DMS153 treated with DMSO at 0.1 percent for 48 hours (cell line): ENCODE measurements at regions not wholly inside any gene's neighbourhood (a gene's known extent, or its start where the extent isn't known, plus 50 kb on each side); places are given as distances from the start of the nearest gene placed in this dataset.
A peak's percentile ranks its signal among the peaks of the same experiment; 100 is the strongest.
"Not testable (repeated sequence)": the region's sequence is repeated elsewhere in the genome, so short reads cannot be mapped to it uniquely, and the experiment has no call there.

Experiments used
- DNase-seq: peaks from one replicate; lab custom pipeline; 2025; ENCODE audit not compliant: unreplicated experiment; lab: John Stamatoyannopoulos, UW

DNA sequence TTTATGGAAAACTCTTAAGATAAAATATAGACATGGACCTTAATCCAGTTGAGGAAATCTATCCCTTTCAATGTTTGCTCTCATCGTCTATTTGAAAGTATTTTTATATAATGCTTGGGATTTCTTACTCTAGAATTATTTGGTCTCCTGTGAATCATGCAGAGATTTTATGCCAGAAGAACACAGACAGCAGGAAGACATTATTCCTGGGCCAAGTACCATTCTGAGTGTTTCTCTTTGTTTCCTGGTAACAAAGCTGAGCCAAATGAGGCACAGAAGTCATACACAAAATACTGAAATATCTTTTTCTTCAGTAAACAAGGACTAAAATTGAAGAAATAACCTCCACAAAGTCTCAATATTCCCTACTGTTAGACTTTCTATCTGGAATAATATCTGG lies 538.2 kb upstream of the EYS start:
- no peak for DNase-seq

DNA sequence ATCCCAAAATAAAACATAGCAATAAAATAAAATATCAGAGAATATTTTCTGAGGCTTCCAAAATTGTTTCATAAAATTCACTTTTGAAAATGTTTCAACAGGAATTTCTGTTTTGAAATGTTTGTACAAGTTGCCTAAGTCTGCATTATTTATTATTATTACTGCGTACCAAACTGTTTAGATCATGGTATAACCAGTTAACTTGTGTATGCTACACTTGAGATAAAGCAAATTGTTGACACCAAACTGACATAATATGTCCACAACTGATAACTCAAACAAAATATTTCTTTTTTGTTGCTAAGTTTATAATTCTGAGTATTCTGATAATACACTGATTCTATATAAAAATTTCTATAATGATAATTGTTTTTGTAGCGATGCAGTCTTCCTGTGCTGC lies 531.8 kb upstream of the EYS start:
- no peak for DNase-seq

DNA sequence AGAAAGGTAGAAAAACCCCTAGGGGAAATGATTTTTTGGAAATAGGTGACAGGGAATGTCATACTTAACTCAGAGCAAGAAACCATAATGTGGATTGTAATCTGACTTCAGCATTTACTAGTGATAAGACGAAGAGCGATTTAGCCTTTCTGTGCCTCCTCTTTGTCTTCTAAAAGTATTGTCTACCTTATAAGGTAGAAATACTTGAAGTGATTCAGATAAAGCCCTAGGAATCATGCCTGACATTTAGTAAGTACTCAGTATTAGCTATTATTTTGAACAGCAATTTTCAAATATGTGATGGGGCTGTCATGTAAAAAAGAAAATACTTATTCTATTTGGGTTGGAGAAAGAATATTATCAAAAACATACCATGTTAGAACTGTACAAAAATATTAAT lies 525.9 kb upstream of the EYS start:
- DNase-seq = no peak

DNA sequence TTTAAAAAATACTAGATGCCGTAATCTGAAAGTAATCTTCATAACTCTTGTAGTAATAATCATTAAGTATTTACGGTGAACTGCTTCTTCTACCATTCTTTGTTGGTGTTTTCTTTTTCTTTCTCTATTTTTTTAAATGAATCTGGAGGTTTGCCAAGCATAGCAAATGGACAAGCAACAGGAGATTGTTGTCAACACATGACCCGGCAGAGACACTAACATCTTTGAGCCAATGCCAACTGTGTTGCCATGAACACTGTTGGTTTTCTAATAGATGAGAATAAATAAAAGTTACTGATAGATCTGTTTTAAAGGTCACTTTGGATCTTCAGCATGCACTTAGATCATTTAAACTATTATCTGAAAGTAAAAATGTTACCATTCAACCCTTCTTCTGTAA lies 523.6 kb upstream of the EYS start:
- no peak for DNase-seq

DNA sequence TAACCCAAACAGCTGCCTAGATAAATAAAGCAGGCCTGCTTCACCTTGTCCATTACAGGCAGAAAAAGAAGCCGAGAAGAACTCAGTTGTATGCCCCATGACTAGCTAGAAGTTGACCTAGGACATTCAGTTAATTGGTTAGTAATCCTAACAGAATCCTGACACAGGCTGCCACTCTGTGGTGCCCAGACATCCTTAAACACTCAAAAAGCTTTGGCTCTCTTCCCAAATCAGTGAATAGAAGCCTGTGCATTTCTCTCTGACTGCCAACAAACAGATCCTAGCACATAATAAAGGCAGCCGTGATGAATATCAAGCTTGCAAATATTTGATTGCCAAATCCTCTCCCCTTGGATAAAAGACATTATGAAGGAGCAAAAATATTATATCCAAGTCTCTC lies 519.1 kb upstream of the EYS start:
- peak; percentile 82 for DNase-seq

DNA sequence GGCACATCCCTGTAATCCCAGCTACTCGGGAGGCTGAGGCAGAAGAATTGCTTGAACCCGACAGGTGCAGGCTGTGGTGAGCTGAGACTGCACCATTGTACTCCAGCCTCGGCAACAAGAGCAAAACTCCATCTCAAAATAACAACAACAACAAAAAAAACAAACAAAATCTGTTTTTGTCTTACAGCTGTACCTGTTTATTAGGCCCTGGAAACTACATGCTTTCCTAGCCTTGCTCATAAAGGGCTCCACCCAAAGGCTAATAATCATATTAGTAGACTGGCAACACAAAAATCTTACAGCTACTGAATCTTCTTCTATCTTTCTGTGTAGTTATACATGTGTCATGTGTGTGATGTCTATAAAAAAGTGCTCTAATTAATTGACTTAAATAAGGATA lies 503.9 kb upstream of the EYS start:
- no peak for DNase-seq

DNA sequence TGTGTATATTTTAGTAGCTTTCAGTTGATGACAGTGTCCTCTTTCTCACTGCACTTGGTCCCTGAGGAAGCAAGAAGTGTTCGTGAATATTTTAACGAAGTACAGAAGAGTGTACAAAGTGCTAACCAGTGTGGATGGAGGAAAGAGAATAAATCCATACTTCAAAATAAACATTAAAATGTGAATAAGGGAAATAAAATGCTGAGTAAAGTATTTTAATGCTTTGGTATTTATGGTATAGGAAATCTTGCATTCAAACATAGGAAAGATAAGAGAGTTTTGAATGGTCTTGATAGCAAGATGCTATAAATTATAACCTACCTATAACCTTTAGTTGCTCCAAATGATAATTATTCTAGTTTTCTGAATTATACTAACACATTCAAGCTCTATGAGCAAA lies 493.4 kb upstream of the EYS start:
- no peak for DNase-seq

DNA sequence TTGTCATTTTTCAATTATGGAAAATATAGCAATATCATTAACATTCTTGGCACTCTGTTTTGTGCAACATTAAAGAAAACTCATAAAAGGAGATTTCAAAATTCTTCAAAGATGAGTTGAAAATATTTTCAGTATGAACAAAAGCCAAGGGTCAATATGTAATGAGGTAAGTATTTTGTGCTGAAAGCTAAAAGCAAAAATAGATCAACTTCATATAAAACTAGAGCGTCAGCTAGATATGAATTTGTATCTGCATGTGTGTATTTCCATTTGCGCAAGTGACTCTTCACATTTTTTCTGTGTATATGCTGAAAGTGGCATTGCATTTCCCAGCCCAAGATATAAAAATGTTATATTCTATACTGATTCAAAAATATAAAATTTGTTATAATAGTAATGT lies 492.1 kb upstream of the EYS start:
- no peak for DNase-seq

DNA sequence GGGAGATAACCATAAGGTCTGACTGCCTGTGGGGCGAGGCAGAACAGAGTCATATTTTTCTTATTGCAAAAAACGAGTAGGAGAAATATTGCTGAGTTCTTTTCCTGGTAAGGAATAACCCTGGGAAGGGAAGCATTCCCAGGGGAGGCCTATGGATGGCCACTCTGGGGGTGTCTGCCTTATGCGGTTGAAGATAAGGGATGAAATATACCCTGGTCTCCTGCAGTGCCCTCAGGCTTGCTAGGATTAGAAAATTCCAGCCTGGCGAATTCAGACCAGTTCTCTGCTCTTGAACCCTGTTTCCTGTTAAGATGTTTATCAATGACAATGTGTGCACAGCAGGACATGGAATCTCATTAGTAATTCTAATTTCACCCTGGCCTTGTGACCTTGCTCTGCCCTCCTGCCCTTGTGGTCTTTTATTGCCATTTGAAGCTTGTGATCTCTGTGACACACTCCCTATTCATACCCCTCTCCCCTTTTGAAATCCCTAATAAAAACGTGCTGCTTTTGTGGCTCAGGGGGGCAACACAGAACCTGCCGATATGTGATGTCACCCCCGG lies 491.1 kb upstream of the EYS start:
- no peak for DNase-seq

DNA sequence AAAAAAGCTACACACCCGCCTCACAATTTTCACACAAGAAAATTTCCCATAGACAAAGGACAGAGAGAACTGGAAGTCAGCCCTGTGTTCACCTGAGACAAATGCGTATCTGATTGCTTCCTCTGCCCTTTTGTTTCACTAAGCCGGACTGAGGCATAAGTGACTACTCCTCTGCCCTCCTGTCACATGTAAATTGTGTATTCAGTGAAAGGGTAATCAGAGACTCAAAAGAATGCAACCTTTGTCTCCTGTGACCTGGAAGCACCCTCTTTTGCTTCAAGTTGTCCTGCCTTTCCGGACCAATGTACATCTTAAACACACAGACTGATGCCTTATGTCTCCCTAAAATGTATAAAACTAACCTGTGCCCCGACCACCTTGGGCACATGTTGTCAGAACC lies 483.8 kb upstream of the EYS start:
- no peak for DNase-seq

DNA sequence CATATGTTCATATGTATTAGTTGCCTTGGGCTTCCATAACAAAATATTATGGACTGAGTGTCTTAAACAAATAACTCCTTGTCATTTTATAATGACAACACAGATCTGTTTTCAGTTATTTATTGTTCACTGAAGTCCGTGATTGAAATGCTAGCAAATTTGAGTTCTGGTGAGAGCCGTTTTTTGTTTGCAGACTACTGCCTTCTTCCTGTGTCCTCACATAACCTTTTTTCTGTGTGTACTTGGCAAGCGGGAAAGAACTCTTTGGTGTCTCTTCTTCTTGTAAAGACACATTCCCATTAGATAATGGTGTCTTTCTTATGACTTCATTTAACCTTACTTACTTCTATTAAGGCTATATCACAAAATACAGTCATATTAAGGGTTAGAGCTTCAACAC lies 482.9 kb upstream of the EYS start:
- no peak for DNase-seq

DNA sequence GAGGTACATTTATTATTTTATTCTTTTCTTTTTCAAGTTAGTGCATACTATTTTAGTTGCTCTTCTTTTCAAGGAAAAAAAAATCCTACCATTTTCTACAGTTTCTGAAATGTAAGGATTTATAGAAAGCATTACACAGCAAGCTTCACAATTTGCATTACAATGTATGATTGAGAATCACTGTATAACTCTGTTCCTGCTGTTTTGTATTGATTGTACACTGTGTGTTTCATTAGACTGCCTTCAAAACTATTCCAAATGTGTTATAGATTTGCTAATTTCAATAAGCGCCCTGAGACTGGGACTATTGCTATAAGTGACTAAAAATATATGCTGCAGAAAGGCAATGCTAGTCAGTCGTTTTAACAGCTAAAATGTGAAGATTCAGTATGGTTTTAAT lies 479.7 kb upstream of the EYS start:
- no peak for DNase-seq

DNA sequence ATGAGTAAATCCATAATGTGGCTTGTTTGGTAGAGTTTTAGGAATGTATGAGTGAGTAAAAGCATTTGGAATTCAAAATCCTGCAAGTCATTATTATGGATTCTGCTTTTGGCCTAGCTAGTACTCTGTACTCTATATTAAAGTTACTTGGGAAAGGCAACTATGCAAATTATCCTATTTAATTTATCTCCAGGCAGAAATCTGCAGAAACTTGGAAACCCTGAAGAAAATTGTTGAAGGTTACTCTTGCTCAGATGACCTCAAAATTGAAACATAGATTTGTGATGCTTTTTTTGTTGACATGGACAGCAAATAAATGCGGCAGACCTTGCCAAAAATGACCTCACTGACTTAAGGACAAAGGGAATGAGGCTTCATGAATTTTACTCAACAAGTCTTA lies 477.1 kb upstream of the EYS start:
- no peak for DNase-seq

DNA sequence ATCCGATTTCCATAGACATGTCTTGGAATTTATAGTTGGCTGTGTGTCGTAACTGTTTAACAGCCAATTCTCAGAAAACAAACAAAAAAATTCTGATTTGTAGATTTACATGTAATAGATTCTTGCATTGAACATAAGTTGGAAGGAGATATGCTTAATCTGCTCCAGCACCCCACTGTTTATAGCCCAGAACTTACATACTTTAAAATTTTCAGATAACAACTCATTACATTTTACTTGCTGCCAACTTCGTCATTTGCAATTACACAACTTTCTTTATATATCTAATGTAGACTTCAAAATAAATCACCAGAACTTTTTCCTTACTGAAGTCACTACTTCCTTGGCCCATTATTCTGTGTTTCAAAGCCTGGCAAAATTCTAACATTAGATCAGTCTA lies 472.3 kb upstream of the EYS start:
- no peak for DNase-seq

DNA sequence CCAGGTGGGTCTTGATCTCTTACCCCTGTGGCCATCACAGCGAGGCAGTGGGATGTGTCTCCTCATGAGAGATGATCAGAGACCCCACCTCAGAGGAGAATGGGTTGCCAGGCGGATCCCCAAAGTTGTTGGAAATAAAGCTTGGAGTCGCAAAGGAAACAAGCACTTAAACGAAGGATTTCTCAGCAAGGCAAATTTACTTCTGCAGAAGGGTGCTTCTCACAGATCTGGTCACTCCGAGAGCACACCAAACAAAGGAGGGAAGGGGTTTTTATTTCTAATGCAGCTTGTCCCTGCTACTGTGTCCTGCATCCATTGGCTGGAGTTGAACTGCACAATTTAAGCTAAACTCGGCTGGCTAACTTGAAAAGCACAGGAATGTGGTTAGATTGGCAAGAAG lies 466.6 kb upstream of the EYS start:
- no peak for DNase-seq

DNA sequence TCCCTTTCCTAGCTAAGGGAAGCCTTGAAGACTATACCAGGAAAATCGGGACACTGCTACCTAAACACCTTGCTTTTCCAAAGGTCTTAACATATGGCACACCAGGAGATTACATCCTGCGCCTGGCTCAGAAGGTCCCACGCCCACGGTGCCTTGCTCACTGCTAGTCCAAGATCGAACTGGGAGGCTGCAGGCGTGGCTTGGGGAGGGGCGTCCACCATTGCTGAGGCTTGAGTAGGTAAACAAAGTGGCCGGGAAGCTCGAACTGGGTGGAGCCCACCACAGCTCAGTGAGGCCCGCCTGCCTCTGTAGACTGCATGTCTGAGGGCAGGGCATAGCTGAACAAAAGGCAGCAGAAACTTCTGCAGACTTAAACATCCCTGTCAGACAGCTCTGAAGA lies 459.7 kb upstream of the EYS start:
- DNase-seq = not testable (repeated sequence)

DNA sequence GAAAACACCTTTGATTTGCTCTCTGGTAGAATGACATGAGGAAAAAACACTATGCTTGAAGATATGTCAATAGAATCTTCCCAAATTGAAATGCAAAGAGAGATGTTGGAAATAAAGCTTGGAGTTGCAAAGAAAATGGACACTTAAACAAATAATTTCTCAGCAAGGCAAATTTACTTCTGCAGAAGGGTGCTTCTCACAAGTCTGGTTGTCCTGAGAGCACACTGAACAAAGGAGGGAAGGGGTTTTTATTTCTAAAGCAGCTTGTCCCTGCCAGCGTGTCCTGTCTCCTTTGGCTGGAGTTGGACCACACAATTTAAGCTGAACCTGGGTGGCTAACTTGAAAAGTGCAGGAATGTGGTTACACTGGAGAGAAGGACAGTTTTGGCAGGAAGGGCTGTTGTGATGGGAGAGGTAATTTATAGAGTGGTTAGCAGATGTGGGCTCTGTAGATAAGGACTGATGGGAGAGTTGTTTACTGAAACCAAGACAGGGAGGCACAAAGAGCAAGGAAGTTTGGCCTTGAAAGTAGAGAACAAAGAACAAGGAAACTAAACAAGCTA lies 454.6 kb upstream of the EYS start:
- no peak for DNase-seq

DNA sequence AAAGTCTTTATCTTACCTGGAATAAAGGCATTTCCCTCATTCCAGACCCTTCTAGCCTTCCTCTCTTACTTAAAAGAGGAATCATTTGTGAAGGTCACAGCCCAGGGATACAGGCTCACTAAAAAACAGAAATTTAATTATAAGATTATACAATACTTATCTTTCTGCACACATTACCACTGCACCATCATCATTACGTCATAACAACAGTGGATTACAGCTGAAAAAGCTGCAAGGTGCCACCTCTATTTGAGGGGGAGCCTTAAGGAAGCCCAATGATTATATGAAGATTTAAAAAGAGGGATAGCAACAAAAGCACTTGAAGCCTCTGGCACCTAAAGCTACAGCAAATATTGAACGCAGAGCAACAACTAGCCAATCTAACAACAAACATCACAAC lies 452.9 kb upstream of the EYS start:
- DNase-seq = no peak

DNA sequence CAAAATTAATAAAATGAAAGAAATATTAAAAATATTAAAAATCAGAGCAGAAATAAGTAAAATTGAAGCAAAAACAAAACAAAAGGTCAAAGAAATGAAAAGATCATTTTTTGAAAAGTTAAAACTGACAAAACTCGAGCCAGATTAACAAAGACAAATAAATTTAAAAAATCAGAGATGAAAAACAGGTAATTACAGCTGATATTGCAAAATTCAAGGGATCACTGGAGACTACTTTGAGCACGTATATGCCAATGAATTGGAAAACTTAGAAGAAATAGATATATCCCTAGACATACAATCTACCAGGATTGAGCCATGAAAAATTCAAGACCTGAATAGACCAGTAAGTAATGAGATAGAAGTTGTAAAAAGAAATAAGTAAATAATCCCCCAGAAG lies 446.2 kb upstream of the EYS start:
- DNase-seq = no peak

DNA sequence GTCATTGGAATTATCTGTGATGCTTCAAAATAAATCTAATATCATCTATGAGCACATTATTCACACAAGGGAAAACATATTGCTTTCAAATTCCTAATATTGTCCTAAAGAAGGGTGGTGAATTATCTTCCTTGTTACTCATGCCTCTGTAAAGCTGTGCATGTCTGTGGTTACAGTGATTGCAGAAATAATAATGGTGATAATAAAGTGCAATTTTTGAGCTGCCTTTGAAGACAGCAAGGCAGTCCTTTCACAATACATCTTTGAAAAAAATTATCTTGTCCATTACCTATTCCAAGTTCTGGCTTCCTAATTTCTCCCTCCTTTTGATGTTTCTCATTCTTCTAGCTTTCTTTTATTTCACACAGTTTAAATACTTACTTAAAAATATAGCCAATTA lies 442.1 kb upstream of the EYS start:
- no peak for DNase-seq

DNA sequence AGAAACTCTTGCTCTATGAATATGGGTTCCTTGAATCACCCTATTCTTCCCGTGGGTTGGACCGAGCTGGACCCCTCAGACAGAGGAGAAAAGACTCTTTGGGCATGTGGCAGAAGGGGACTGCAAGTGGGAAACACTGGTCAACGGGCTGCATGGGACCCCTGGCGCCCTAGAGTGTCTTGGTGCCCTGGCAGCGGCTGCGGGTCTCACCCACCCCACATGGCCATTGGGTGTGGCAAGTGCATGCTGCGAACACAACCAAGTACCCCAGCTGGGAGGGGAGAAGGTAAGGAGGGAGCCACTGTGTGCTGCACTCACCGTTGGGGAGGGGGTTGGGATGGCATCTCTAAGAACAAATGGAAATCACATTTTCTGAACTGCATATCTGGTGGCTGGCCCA lies 438.8 kb upstream of the EYS start:
- no peak for DNase-seq

DNA sequence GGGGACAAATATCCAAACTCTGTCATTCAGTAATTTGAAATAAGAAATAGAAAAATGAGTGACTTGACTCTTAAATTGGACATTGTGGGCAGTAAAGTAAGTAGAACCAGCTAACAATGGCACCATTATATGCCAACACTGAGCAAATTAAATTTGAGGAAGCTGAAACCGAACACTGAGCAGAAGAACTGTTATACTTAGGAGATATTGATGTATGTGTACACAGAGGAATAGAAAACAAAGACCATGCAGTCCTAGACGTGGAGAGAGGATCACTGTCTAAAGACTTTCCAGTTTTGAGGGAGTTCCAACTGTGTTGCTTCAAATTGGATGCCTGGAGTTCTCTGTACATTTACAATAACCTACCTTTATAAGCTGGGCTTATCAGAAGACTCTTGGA lies 427.0 kb upstream of the EYS start:
- DNase-seq = no peak

DNA sequence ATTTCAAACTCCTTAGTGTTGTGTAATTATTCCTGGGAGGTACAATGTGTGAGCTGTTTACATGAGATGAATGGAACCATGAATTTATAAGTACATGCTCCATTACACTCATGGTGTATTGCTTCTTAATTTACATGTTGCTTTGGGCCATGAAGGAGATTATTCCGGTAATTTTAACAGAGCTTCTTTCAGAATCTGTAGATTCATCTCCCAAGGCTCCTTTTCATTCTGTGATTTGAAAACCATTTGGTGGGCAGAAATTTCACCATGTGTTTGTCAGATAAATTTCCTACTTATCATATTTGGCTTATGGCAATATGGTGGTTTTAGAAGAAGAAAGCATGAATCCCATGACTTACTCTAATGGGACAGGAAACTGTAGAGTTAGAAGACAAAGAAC lies 421.6 kb upstream of the EYS start:
- no peak for DNase-seq

DNA sequence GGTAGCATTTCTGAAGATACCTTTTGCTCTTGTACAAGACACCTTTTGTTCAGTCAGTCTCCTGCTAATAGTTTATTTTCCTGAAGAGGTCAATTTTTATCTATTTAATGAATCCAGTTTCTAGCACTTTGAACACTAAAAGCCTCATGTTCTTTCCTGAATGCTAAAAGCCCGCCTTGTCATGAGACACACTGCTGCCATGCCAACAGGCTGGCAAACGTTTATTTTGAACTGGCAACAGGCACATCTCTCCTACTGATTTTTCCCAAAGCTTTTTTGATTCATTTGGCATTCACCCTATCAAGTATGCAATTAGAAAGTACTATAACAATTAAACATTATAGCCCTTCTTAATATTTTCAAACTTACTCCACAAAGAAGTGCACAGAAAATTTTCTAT lies 421.2 kb upstream of the EYS start:
- no peak for DNase-seq
